ACC112 (cell line): ENCODE measurements at regions not wholly inside any gene's neighbourhood (a gene's known extent, or its start where the extent isn't known, plus 50 kb on each side); places are given as distances from the start of the nearest gene placed in this dataset.
"Not testable (repeated sequence)": the region's sequence is repeated elsewhere in the genome, so short reads cannot be mapped to it uniquely, and the experiment has no call there.

ENCODE experiments used
- H2AFZ ChIP-seq: fragments of 200-600 bp; sonication (generic); one replicate; pipeline ENCODE4 v1.6.0; 2017; ENCODE audit warnings: antibody characterized with exemption, low read length; ENCODE audit not compliant: unreplicated experiment
- H3K27ac ChIP-seq: fragments of 200-600 bp; sonication (generic); 2 replicates; pipeline ENCODE4 v1.5.1; 2014; ENCODE audit warnings: low read depth, mild to moderate bottlenecking, antibody characterized with exemption, low read length, moderate library complexity
- H3K27me3 ChIP-seq: fragments of 200-600 bp; sonication (generic); 2 replicates; pipeline ENCODE4 v1.6.1; 2014; ENCODE audit warnings: mild to moderate bottlenecking, antibody characterized with exemption, low read length, moderate library complexity, mixed read lengths; ENCODE audit not compliant: insufficient read depth
- H3K36me3 ChIP-seq: fragments of 200-600 bp; sonication (generic); 2 replicates; pipeline ENCODE4 v1.6.1; 2016; ENCODE audit warnings: mild to moderate bottlenecking, antibody characterized with exemption, low read length, moderate library complexity, mixed read lengths; ENCODE audit not compliant: insufficient read depth
- H3K4me1 ChIP-seq: fragments of 200-600 bp; sonication (generic); one replicate; pipeline ENCODE4 v1.6.1; 2016; ENCODE audit warnings: low read length, mixed read lengths; ENCODE audit not compliant: insufficient read depth, unreplicated experiment, control insufficient read depth
- H3K4me3 ChIP-seq: fragments of 200-600 bp; sonication (generic); 2 replicates; pipeline ENCODE4 v1.5.1; 2014; ENCODE audit warnings: mild to moderate bottlenecking, low read depth, low read length
- H3K79me2 ChIP-seq: fragments of 200-600 bp; sonication (generic); one replicate; pipeline ENCODE4 v1.6.0; 2016; ENCODE audit warnings: low read length; ENCODE audit not compliant: control insufficient read depth, unreplicated experiment, insufficient read depth

DNA sequence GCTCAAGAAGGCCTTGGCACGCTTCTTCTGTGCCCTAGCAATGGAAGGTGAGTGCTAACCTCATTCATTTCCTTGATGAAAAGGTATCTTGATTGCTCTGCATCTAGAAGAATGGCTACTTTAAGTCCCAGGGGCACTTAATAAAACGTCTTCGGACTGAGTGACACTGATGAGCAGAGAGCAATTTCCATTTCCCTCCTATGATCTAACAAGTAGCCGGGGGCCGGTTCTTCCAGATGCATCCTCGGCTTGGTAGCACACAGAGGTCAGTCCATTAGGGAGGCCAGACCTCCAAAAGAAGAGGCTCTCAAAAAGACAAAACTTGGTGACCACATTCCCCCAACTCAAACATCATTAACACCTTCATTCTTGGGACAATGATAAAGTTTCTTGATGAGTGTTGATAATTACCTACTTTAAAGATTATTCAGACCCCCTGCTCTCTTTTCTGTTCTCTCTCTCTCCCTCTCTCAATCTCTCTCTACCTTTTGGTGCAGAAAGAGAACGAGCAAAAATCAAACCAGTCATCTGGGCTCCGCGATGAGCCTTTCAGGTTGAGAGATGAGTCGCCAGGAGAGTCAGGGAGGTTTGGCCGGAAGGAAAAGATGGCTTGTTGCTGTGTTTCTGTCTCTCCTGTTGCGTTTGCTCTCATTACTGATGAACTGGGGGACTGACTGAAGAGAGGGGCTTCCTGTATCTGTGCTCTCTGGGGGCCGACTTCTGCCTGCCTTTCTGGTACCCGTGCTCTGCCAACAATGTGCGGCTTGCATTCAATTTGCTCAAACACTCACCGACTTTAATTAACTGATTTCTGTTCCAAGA is 91.1 kb downstream of the LYZL1 start:
- H2AFZ ChIP-seq, H3K4me3 ChIP-seq, H3K36me3 ChIP-seq, H3K4me1 ChIP-seq, H3K27me3 ChIP-seq, H3K79me2 ChIP-seq, H3K27ac ChIP-seq: not testable (repeated sequence)

DNA sequence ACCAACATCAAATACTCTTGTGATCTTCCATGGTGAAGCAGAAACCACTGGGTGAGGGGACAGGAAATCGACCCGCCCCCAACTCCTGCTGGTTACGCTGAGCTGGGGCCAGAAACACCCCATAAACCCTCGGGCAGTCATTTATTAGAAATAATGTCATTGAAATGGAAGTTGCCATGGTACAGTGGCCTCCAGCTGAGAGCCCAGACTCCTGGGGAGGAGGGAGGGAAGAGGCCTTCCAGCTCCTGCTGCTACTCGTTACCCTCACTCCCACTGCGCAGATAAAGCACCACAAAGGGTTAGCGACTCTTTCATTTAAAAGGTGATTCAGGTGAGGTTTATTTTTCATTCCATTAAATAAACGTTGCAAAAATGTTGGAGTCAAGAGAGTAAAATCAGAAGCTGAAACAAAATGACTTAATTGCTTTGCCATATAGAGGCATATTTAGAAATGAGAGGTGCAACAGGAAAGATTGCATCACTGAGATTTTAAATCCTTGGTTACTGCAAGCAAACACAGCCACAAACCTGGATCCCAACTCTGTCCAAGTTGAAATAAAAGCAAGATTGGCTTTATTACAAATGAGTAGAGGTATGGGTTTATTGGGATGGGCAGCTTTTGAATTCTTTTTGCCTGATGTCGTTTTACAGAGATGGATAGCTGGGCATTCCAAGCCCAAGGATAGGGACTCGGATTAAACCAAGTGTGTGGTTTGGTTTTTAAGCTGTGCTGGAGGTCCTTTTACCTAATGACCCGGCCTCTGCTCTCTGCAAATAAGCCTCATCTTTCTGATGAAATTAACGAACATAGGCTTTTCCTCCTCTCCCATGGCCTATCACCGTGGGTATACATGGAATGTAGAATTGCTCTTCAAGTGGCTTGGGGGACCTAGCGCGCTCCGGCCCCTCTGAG is 92.0 kb downstream of the LYZL1 start:
- H3K79me2 ChIP-seq, H2AFZ ChIP-seq, H3K4me3 ChIP-seq: not testable (repeated sequence)

DNA sequence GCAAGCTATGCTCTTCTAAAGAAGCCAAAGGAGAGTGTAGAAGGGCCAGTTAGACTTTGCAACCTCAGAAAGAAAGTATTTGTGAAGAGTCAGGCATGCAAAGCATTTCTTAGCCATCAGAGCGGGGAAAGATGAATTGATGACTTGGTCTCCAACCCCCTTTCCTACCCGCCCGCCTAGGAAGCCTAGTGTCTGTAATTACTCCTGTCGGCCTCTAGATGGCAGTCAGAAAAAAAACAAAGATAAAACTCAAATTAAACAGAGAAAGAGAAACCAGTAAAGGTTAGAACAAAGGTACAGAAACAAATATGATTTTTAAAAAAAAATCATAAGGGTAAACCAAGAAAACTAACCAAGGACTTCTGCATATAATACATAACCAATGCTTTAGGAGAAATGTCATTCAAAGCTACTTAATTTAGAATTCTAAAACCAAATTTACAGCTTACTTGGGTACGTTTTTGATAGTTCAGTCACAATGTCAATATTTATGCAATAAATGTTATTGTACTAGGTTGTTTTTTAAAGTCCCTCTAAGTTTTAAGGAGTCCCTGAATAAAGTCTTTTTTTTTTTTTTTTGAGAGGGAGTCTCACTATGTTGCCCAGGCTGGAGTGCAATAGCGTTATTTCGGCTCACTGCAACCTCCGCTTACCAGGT is 97.6 kb downstream of the LYZL1 start:
- Histone ChIP-seq H3K27me3 (peaks cover 4% of the 10 kb centered on the region), H3K4me3 (no peak overlapping the region), H3K79me2 (no peaks in the 10 kb centered on the region), H2AFZ (peak overlapping the region; percentile 26), H3K4me1 (peaks cover 5% of the 10 kb centered on the region), H3K36me3 (no peaks in the 10 kb centered on the region), H3K27ac (no peak overlapping the region)

More for the DNA sequence above, 92.0 kb downstream of the LYZL1 start:
- H3K36me3 ChIP-seq, H3K4me1 ChIP-seq, H3K27me3 ChIP-seq, H3K27ac ChIP-seq: not testable (repeated sequence)

DNA sequence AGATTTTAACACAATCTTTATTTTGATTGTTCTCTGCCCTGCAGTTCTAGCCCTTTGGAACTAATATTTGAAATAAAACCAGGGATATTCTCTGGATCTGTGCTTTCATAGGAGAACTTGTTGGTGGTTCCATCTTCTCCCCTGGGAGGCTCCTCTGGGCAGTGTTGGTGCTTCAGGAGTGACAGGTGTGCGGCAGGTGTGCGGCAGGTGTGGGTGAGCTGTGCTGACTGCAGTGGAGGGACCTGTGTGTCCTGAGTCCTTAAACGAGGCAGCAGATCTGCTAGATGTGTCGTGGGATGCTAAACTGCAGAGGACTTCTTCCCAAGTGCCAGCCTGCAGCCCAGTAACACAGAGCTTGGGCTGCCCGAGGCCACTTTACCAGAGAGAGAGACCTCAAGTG is 98.4 kb downstream of the LYZL1 start:
- H3K79me2 ChIP-seq = no peaks in the 10 kb centered on the region
- no peak overlapping the region for H2AFZ ChIP-seq
- H3K4me3 ChIP-seq = no peak overlapping the region
- H3K4me1 ChIP-seq = peaks cover 5% of the 10 kb centered on the region
- H3K27ac ChIP-seq = no peak overlapping the region
- no peaks in the 10 kb centered on the region for H3K36me3 ChIP-seq
- H3K27me3 ChIP-seq = no peaks in the 10 kb centered on the region

DNA sequence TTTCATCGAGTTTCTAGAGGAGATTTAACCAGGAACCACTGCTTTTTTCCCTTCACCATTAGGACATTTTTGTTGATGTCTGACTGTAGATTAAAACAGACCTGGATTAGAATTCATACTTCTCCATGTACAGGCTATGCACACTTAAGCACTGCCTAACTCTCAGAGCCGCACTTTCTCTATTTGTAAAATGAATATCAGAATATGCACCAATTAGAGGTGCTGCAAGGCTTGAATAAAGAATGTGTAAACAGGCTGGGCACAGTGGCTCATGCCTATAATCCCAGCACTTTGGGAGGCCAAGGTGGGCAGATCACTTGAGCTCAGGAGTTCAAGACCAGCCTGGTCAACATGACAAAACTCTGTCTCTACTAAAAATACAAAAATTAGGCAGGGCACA is 99.2 kb downstream of the LYZL1 start:
- not testable (repeated sequence) for H3K79me2 ChIP-seq, H3K4me3 ChIP-seq, H3K27ac ChIP-seq, H3K27me3 ChIP-seq, H3K36me3 ChIP-seq, H3K4me1 ChIP-seq, H2AFZ ChIP-seq

DNA sequence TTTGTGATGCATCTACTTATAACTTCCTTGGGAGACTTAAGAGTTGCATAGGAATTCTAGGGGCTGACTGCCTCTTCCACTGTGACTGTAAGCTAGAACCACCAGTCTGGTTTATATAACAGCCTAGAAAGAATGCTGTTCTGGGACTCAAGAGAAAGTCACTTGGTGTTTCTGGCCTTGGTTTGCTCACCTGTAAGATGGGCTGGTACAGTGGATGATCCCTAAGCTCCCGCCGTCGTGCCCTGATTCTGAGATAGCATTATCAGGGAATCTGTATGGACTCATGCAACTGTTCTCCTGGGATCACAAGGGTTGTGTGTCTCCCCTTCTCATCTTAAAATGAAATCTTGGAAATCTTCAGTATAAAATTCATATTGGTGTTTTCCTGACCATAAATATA is 100.6 kb downstream of the LYZL1 start:
- Histone ChIP-seq H3K4me1 (peaks cover 5% of the 10 kb centered on the region), H3K27me3 (0 out of 2 replicates have a peak, but pooled peaks cover 2% of the 10 kb centered on the region), H3K79me2 (no peaks in the 10 kb centered on the region), H3K27ac (no peak overlapping the region), H3K4me3 (peak overlapping the region; percentile 62), H2AFZ (peak overlapping the region; percentile 99), H3K36me3 (no peaks in the 10 kb centered on the region)

DNA sequence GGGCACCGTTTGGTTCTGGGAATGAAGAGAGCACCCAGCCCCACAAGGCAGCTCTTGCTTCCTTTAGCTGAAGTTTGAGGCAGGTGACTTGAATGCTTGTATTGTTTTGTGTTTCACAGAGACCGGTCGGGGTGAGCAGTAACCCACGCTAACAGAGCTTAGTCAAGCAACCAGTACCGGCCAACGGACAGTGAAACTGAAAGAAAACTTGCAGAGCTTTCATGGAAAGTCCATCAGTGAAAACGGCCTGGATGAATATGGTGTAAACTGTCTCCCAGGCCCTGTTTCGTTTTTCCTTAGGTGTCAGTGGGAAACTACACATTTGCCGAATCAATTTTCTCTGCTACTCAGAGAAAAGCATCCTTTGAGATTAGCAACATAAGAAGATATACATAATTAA is 101.1 kb downstream of the LYZL1 start:
- Histone ChIP-seq H3K36me3 (no peaks in the 10 kb centered on the region), H2AFZ (peak overlapping the region; percentile 99), H3K27me3 (peaks cover 6% of the 10 kb centered on the region; the same call in 1 of the 2 replicates), H3K79me2 (no peaks in the 10 kb centered on the region), H3K4me3 (peak overlapping the region; percentile 62), H3K27ac (no peak overlapping the region), H3K4me1 (peaks cover 5% of the 10 kb centered on the region)

DNA sequence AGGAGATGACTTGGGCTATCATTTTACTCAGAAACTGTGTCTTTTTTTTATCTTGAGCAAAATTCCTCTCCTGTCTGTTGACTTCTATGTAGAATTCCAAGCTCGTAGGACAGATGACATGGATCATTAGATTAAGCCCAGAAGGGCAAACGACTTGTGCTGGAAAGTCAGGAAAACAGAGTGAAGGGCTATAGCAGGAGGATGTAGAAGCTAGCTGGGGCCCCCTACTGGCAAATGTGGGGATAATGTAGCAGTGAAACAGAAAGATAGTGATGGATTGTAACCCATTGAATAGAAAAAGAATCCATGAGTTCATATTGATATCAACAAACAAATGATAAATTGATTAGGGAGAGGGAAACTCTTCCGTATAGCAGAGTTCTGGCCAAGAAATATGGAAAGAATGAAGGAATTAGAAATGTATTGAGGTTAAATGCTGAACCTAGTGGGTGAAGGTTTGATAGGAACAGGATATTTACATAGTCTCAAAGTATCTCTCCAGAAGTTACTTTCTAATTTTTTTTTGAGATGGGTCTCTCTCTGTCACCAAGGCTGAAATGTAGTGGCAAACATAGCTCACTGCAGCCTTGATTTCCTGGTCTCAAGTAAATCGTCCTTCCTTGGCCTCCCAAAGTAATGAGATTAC is 103.6 kb downstream of the LYZL1 start:
- H3K4me1 ChIP-seq = peaks cover 5% of the 10 kb centered on the region
- H3K4me3 ChIP-seq = no peak overlapping the region
- no peak overlapping the region for H3K27ac ChIP-seq
- no peaks in the 10 kb centered on the region for H3K79me2 ChIP-seq
- H3K27me3 ChIP-seq = peaks cover 27% of the 10 kb centered on the region
- no peak overlapping the region for H2AFZ ChIP-seq
- H3K36me3 ChIP-seq = no peaks in the 10 kb centered on the region

DNA sequence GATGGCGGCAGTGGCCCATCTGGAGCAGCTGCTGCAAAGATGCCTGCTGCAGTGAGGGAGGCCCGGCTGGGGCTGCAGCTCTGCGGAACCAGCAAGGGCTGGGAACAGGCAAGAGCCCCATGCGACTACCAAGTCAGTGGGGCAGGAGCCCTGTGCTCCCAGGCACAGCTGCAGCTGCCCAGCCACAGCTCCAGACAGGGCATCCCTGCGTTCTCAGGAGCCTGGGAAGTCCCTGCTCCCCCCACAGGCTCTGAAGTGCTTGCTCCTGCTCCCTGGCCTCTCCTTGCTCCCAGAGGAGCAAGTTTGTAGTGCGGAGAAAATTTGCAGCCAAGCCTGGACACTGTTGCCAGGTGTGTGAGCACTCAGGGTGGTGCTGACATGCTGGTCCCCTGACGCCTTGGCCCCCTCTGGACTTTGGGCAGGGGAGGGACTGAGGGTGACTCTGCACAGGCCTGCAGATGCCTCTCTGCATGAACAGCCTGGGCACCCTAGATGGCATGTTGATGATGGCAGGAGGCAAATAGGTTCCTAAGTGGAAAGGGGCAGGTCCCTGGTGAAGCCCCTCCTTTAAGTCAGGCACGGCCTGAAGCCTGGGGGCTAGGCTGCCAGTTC is 105.6 kb downstream of the LYZL1 start:
- Histone ChIP-seq H3K4me1 (peaks cover 5% of the 10 kb centered on the region), H2AFZ (no peak overlapping the region), H3K27me3 (peaks cover 27% of the 10 kb centered on the region), H3K79me2 (no peaks in the 10 kb centered on the region), H3K4me3 (no peak overlapping the region), H3K27ac (no peak overlapping the region), H3K36me3 (no peaks in the 10 kb centered on the region)

DNA sequence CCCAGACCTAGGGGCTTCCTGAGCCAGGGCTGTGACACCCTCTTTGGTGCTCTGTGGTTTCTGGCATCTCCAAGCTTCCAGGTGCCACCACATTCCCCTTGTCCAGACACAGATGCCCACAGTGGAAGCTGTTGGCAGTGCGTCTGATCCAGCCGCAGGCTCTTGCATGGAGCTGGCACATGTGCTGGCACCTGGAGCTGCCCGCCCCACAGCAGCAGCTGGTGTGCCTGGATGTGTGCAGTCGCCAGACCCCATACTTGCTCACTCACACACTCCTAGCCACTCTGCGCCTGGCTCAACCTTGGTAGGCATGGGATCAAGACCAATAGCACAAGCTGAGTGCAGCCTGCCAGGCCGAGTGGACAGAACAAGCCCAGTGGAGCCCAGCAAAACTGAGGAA is 106.5 kb downstream of the LYZL1 start:
- H3K27me3 ChIP-seq = peaks cover 27% of the 10 kb centered on the region
- no peak overlapping the region for H2AFZ ChIP-seq
- H3K36me3 ChIP-seq = no peaks in the 10 kb centered on the region
- no peaks in the 10 kb centered on the region for H3K79me2 ChIP-seq
- H3K27ac ChIP-seq = no peak overlapping the region
- no peaks in the 10 kb centered on the region for H3K4me1 ChIP-seq
- no peak overlapping the region for H3K4me3 ChIP-seq
